Pancreas (tissue), 10 donors: ENCODE measurements at regions not wholly inside any gene's neighbourhood (a gene's known extent, or its start where the extent isn't known, plus 50 kb on each side); places are given as distances from the start of the nearest gene placed in this dataset.

ENCODE experiments used
- ATAC-seq, 4 donors: fragments of 200-7000 bp; cut with Tn5 transposase; one replicate each; pipeline versions ENCODE4 v1.8.0 to v1.9.1; 2020; ENCODE audit warnings: mild to moderate bottlenecking in 4 of 4, moderate library complexity in 4 of 4
- DNase-seq, 6 donors: peaks; one replicate each; pipeline ENCODE4 v3.0.0-alpha.2; 2020
- FAIRE-seq: peaks from 2 replicates; lab custom pipeline; 2012; peaks lifted over from hg19 to GRCh38; lab: Jason Lieb, UNC
- H3K27ac ChIP-seq, 4 donors: fragments of 200-600 bp; sonication (generic); 1 replicate in 3 of 4; 2 replicates in 1 of 4; pipeline versions ENCODE4 v1.5.0 to v1.8.0; 2020
- H3K27me3 ChIP-seq, 4 donors: fragments of 200-600 bp; one replicate each; pipeline ENCODE4 v1.8.0; 2021
- H3K36me3 ChIP-seq, 3 donors: fragments of 200-600 bp; sonication (generic) in 1 of 3; one replicate each; pipeline versions ENCODE4 v1.5.0 to v1.8.0; 2020 to 2021
- H3K4me1 ChIP-seq, 3 donors: fragments of 200-600 bp; one replicate each; pipeline ENCODE4 v1.8.0; 2021
- H3K4me3 ChIP-seq, 4 donors: fragments of 200-600 bp; sonication (generic) in 2 of 4; one replicate each; pipeline versions ENCODE4 v1.5.0 to v1.8.0; 2020 to 2021
- H3K9me3 ChIP-seq, 4 donors: fragments of 200-600 bp; one replicate each; pipeline ENCODE4 v1.8.0; 2021
- CTCF ChIP-seq, 4 donors: fragments of 200-600 bp; sonication (generic) in 3 of 4; IDR thresholded peaks; one replicate each; pipeline versions ENCODE4 v1.5.0 to v1.8.0; 2021; ENCODE audit warnings: antibody characterized with exemption in 4 of 4
- WGBS, 2 donors: extraction: QIAGEN DNeasy Blood & Tissue Kit; methylation state at CpG; one replicate each; pipeline ENCODE4 v1.1.7; 2013; 5-methylcytosine and 5-hydroxymethylcytosine counted together
- intact Hi-C, 3 donors: fragments of 100-400 bp; cut with DNase I; formaldehyde crosslinking; loops; one replicate each; pipeline versions ENCODE4 v1.11.1 to v1.14.2; 2022
- donor health status: healthy with polysubstance abuse.
- donor health status: DM: no; HTN: no; CAD: no; lungs with moderate emphysema.
- donor health status: DM: no; HTN: no; CAD: no.
- donor health status: control.
- donor health status: control.
- donor health status: Bipolar disorder and iron deficiency.
- donor health status: DM: yes; HTN: yes; CAD: no.
- donor health status: DM: no; HTN: no; CAD: no.
- donor health status: DM: no; HTN: no; CAD: no.
- donor health status: DM: yes; HTN: yes; CAD: no.

- Histone ChIP-seq H3K9me3 (no peaks in the 10 kb centered on the region), H3K36me3 (no peaks in the 10 kb centered on the region), H3K27ac (peak overlapping the region in 2 of 4 donors; percentile 62 to 70), H3K27me3 (no peaks in the 10 kb centered on the region), H3K4me3 (no peak overlapping the region), H3K4me1 (peaks cover 0 to 11% (median 0%) of the 10 kb centered on the region in 3 donors)
- no peak for TF ChIP-seq CTCF (IDR thresholded peaks at IDR 0.05)
- DNase-seq, result no peak
- WGBS, 2 donors, result 68 to 70% methylated on average over 5 of the region's 5 CpGs
- peak in 3 of 4 donors; percentile 33 to 63 (median 58) for ATAC-seq
- intact Hi-C loops, result no loop called here
- no peak for FAIRE-seq
Observed at GRCh38 chr18:10057894-10058791, 144.3 kb downstream of the VAPA start.

- H3K27me3 ChIP-seq, result no peaks in the 10 kb centered on the region
- H3K9me3 ChIP-seq, result no peaks in the 10 kb centered on the region
- H3K4me1 ChIP-seq, result peaks cover 0 to 11% (median 0%) of the 10 kb centered on the region in 3 donors
- no peak overlapping the region for H3K4me3 ChIP-seq
- no peak for TF ChIP-seq CTCF (IDR thresholded peaks at IDR 0.05)
- H3K36me3 ChIP-seq, result no peaks in the 10 kb centered on the region
- intact Hi-C loops, result no loop called here
- DNase-seq (no peak), FAIRE-seq (no peak), ATAC-seq (no peak)
- WGBS, 2 donors, result 80 to 83% methylated on average over 22 of the region's 22 CpGs
- H3K27ac ChIP-seq, result no peak overlapping the region
Observed at GRCh38 chr18:10059610-10060468, 146.0 kb downstream of the VAPA start.

GRCh38 chr18:10060469-10060782, 146.6 kb downstream of the VAPA start:
- no peaks in the 10 kb centered on the region for H3K36me3 ChIP-seq
- H3K27ac ChIP-seq, result no peak overlapping the region
- no peak for TF ChIP-seq CTCF (IDR thresholded peaks at IDR 0.05)
- H3K9me3 ChIP-seq, result no peaks in the 10 kb centered on the region
- no peak overlapping the region for H3K4me3 ChIP-seq
- intact Hi-C loops, result no loop called here
- H3K27me3 ChIP-seq, result no peaks in the 10 kb centered on the region
- H3K4me1 ChIP-seq, result peaks cover 0 to 11% (median 0%) of the 10 kb centered on the region in 3 donors
- no peak for ATAC-seq
- DNase-seq, result no peak
- no peak for FAIRE-seq
- WGBS, 2 donors, result 97% methylated on average over 6 of the region's 6 CpGs

- Histone ChIP-seq H3K27ac (no peak overlapping the region), H3K4me1 (peaks cover 0 to 11% (median 0%) of the 10 kb centered on the region in 3 donors), H3K4me3 (no peak overlapping the region), H3K9me3 (no peaks in the 10 kb centered on the region), H3K27me3 (no peaks in the 10 kb centered on the region), H3K36me3 (no peaks in the 10 kb centered on the region)
- intact Hi-C loops, result no loop called here
- WGBS, 2 donors, result 92 to 95% methylated on average over 3 of the region's 3 CpGs
- ATAC-seq (no peak), DNase-seq (no peak), FAIRE-seq (no peak)
- TF ChIP-seq CTCF (IDR thresholded peaks at IDR 0.05), result no peak
Observed at GRCh38 chr18:10060841-10061240, 147.0 kb downstream of the VAPA start.
